IPS-NIHi11 (cell line): ENCODE measurements at regions not wholly inside any gene's neighbourhood (a gene's known extent, or its start where the extent isn't known, plus 50 kb on each side); places are given as distances from the start of the nearest gene placed in this dataset.

Experiments used
- DNase-seq: peaks from one replicate; pipeline ENCODE4 v3.0.0; 2012; ENCODE audit warnings: mixed read lengths, low spot score

- DNase-seq = no peak
Measured at GRCh38 chr6:88380618-88381288, 214.6 kb upstream of the CNR1 start.

- DNase-seq = no peak
Measured at GRCh38 chr6:88380083-88380482, 213.9 kb upstream of the CNR1 start.

DNA sequence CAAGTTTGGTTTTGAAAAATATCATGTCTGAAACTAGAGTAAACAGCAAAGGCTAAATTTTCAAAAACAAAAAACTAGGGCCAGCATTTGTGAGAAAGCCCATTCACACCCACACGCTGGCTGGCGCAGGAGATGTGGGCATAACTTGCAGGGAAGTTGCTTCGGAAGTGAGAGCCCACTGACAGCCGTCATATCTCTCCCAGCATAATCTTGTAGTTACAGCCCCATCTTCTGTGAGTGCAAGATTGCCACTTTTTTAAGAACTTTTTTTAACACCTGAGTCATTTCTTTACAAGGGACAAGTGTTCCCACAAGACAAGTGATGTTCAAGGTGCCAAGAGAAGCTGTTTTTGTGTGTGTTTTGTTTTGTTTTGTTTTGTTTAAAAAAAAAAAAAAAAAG, 212.5 kb upstream of the CNR1 start:
- no peak for DNase-seq

GRCh38 chr6:88377976-88378568, 211.9 kb upstream of the CNR1 start:
- no peak for DNase-seq

DNA sequence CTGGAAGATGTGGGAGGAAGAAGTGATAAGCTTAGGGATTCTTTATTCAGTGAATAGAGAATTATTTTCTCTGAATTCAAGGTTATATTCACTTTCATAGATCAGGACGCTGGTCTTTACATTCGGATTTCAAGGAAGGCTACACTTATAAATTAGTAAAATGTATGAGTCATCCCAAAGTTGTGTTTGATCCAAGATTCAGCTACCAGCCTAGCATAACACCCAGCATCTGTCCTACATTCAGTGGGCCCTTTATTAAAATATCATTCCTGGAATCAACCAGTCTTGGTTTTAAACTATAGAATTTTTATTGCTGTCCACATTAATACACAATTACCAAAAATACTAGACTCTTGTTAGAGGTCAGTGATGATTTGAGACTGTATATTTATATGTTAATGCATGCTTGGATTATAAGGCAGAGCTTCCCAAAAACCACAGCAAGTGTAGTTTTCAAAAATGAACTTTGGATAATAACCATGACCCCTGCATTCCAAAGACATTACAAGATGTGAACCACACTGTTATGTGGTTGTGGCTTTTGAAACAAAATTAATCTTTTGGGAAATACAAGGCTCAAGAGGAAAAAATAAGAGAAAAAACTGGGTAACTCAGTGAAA, 210.7 kb upstream of the CNR1 start:
- DNase-seq = no peak

DNA sequence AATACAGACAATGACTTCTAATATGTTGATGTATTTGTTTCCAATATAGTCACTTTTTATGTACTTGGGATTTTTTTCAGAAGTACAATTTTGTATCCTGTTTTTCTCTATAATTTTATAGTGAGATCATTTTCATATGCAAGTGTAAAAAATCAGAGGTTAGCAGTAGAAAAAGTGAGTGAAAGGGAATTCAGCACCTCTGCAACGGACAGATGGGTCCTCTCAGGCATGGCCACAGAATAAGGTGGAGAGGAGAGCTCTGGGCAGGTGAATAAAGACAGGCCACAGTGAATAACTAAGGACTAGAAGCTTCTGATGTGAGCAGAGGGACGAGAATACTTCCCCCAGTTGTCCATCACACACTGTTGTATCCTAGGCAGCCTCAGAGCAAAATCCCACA, 210.1 kb upstream of the CNR1 start:
- no peak for DNase-seq

GRCh38 chr6:88374553-88374952, 208.4 kb upstream of the CNR1 start:
- DNase-seq = no peak

GRCh38 chr6:88371480-88371879, 205.3 kb upstream of the CNR1 start:
- DNase-seq = no peak

DNA sequence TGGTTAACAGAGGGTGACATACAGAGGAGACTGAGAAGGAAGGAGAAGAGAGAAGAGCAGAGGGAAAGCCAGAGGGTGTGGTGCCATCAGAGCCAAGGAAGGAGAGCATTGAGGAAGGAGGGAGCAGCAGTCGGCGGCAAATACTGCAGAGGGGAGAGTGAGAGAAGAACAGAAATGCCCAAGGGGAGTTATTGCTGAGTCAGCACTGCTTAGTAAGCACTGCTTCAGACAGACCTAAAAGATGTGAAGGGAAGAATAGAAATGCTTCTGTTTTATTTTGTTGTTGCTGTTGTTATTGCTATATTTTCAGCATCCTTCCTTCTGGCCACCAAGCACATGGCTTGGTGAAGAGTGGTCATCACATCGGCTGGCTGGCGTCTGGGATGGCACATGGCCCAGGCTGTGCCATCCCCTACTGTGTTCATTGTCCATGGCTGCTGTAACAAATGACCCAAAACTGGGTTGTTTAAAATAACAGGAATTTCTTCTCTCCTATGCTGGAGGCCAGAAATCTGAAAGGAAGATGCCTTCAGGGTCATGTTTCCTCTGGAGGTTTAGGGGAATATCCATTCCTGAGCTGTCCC, 204.1 kb upstream of the CNR1 start:
- DNase-seq = no peak

GRCh38 chr6:88369262-88369661, 203.1 kb upstream of the CNR1 start:
- DNase-seq = no peak

DNA sequence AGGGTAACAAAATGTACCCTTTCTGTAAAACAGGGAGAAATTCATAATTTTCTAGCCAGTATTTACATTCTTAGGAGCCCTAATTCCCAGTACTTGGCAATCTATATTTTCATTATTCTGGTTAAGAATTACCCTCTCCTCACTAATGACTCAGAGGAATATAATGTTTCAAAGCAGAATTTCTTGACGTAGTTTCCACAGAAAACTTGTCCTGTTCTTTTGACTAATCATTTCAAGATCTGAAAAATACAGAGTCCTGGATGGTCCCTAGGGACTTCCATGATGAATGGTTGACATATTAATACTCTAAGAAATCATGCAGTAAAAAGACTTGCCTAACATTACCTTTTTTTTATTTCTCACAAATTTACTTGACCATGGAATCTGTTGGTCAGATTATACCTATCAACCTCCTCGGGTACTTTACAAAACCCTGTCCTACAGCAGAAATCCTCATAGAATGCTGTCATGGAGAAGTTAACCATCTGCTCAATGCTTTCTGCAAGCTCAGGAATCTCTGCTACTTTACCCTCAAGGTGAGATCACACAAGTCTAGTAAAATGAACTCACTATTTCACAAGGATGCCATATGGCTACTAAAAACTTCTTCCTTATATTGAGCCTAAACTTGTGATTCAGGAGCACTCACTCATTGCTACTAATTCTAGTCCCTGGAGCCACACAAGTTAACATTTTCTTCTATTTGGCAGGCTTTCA, 202.1 kb upstream of the CNR1 start:
- no peak for DNase-seq

DNA sequence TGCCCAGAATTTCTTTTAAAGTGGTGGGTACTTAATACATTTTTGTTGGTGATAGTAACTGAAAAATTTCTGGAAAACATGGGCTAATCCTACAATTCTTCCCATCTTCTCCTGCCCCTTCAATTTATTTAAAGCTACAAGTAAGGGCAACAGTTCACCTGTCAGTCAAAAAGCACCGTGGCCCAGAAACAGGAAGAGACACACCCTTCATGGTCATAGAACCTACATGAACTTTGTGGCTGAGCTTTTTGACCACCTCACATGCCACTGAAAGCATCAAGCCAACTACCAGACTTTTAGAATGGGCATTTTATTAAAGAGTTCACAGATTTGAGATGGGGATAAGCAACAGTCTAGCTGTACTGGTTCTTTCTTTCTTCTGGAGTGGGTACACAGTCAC, 201.1 kb upstream of the CNR1 start:
- no peak for DNase-seq

DNA sequence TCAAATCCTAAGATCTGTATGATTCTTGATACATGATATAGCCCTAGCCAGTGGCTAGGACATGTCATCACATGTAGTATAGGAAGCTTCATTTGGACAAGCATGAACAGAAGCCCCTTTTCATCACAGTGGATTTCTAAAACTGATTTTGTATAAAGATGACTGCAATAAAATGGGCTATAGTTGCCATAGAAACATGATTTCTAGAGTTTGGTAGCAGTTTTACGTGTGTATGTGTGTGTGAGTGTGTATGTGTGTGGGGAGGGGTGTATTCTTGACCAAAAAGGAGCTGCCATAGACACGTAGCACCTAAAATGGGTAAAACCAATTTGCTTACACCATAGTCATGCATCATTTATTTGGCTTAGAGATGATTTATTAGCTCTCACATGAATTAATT, 200.5 kb upstream of the CNR1 start:
- DNase-seq = no peak

GRCh38 chr6:88365656-88366055, 199.5 kb upstream of the CNR1 start:
- no peak for DNase-seq

DNA sequence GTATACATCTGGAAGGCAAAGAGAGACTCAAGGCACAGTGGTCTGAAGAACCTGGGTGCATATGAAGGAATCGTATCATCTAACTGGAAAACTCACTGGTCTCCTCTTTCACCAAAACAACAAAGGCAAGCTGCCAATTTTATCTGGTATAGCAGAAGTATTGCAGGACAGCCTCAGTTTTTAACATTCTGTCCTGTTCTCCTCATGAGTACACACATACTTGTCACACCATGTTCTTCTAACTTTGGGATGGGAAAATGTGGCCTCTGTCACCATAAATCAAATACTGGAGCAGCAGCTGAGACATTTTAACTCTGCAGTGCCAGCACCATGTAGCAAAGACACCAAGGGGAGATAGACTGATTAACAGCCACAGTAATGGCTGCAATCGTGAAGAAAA, 199.1 kb upstream of the CNR1 start:
- DNase-seq = no peak

DNA sequence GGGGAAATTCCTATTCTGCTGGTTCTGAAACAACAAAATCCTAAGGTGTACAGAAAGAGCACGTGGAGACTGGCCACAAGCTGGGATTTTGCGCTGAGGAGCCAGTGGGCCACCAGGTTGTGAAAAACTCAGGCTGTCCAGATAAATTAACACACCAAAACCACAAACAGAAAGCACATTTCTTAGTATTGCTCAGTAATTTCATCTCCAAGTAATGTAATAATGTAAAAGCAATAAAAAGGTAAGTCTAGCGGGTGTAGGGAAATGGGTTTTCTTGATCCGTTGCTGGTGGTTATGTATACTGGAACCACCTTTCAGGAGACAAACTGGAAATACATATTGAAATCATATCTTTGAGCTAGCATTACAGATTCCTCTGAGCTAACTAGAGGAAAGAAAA, 195.6 kb upstream of the CNR1 start:
- no peak for DNase-seq

- DNase-seq = no peak
Measured at GRCh38 chr6:88361298-88361697, 195.2 kb upstream of the CNR1 start.

GRCh38 chr6:88360203-88360797, 194.2 kb upstream of the CNR1 start:
- DNase-seq = no peak

GRCh38 chr6:88359530-88360202, 193.5 kb upstream of the CNR1 start:
- no peak for DNase-seq

- DNase-seq = no peak
Measured at GRCh38 chr6:88358846-88359245, 192.7 kb upstream of the CNR1 start.

GRCh38 chr6:88349511-88349910, 183.4 kb upstream of the CNR1 start:
- DNase-seq = no peak

DNA sequence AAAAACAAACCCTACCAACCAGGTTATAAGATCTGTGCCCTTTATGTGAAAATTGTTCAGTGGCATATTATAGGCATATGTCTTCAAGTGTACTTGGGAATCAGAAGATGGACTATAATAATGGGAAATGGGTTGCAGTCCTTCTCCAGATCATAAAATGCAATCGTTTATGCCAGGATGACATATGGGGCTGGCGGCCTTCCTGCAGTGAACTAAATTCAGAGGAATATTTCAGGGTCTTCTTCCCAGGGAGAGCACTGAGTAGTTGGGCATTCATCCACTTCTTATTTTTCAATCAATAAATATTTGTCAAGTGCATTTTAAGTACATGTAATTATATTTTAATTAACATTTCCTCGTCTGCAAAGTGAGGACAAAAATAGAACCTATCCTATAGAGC, 176.2 kb upstream of the CNR1 start:
- DNase-seq = no peak
